Tibial nerve (tissue), 4 donors: ENCODE measurements at regions not wholly inside any gene's neighbourhood (a gene's known extent, or its start where the extent isn't known, plus 50 kb on each side); places are given as distances from the start of the nearest gene placed in this dataset.

ENCODE experiments used
- DNase-seq, 2 donors: peaks; one replicate each; pipeline ENCODE4 v3.0.0-alpha.2; 2019; ENCODE audit warnings: low spot score in 2 of 2
- H3K27ac ChIP-seq, 4 donors: fragments of 200-600 bp; sonication (generic) in 3 of 4; one replicate each; pipeline ENCODE4 v1.5.1; 2017 to 2019; ENCODE audit warnings: mild to moderate bottlenecking in 1 of 4
- H3K27me3 ChIP-seq, 2 donors: fragments of 200-600 bp; sonication (generic) in 1 of 2; one replicate each; pipeline versions ENCODE4 v1.5.1 to v1.6.0; 2017 to 2019
- H3K36me3 ChIP-seq, 3 donors: fragments of 200-600 bp; sonication (generic); one replicate each; pipeline ENCODE4 v1.5.1; 2018 to 2019
- H3K4me1 ChIP-seq, 4 donors: fragments of 200-600 bp; sonication (generic) in 3 of 4; one replicate each; pipeline ENCODE4 v1.5.1; 2017 to 2019
- H3K4me3 ChIP-seq, 4 donors: fragments of 200-600 bp; sonication (generic) in 3 of 4; one replicate each; pipeline ENCODE4 v1.5.1; 2017 to 2019; ENCODE audit warnings: mild to moderate bottlenecking in 1 of 4, moderate library complexity in 1 of 4
- H3K9me3 ChIP-seq, 4 donors: fragments of 200-600 bp; sonication (generic) in 3 of 4; one replicate each; pipeline ENCODE4 v1.5.1; 2017 to 2019
- CTCF ChIP-seq, 5 experiments: fragments of 200-600 bp in 3 of 5; fragments of 450-650 bp in 2 of 5; sonication (generic) in 3 of 5; IDR thresholded peaks; one replicate each; pipeline ENCODE4 v1.5.1; 2016 to 2019; ENCODE audit warnings: antibody characterized with exemption in 5 of 5, mild to moderate bottlenecking in 3 of 5, moderate library complexity in 2 of 5
- EP300 ChIP-seq, 2 donors: sonication (generic); formaldehyde crosslinking; IDR thresholded peaks; one replicate each; pipeline ENCODE4 v1.6.1; 2017; ENCODE audit warnings: antibody characterized with exemption in 2 of 2, mild to moderate bottlenecking in 1 of 2
- POLR2A ChIP-seq, 2 donors: fragments of 450-650 bp; IDR thresholded peaks; one replicate each; pipeline ENCODE4 v1.6.1; 2017; ENCODE audit warnings: antibody characterized with exemption in 2 of 2, mild to moderate bottlenecking in 2 of 2, moderate library complexity in 2 of 2
- WGBS, 2 donors: methylation state at CpG; one replicate each; pipeline ENCODE4 v1.1.5; 2018; 5-methylcytosine and 5-hydroxymethylcytosine counted together

- Histone ChIP-seq H3K27ac (no peak overlapping the region), H3K4me1 (no peaks in the 10 kb centered on the region), H3K36me3 (no peaks in the 10 kb centered on the region), H3K9me3 (peaks cover 0 to 4% (median 0%) of the 10 kb centered on the region in 4 donors), H3K4me3 (no peak overlapping the region), H3K27me3 (no peaks in the 10 kb centered on the region)
- whole genome bisulfite sequencing, 2 donors = 95 to 98% methylated on average over 2 of the region's 2 CpGs
- TF ChIP-seq EP300 (IDR thresholded peaks at IDR 0.05) = no peak
- TF ChIP-seq POLR2A (IDR thresholded peaks at IDR 0.05) = no peak
- no peak for TF ChIP-seq CTCF (IDR thresholded peaks at IDR 0.05)
- no peak for DNase-seq
Measured at GRCh38 chr4:19888587-19888986, 363.1 kb upstream of the SLIT2 start.

GRCh38 chr4:19883841-19884240, 367.9 kb upstream of the SLIT2 start:
- no peaks in the 10 kb centered on the region for H3K4me1 ChIP-seq
- H3K4me3 ChIP-seq = no peak overlapping the region
- DNase-seq = no peak
- no peaks in the 10 kb centered on the region for H3K27me3 ChIP-seq
- H3K9me3 ChIP-seq = peaks cover 0 to 4% (median 0%) of the 10 kb centered on the region in 4 donors
- no peak for TF ChIP-seq CTCF (IDR thresholded peaks at IDR 0.05)
- no peak for TF ChIP-seq POLR2A (IDR thresholded peaks at IDR 0.05)
- no peak for TF ChIP-seq EP300 (IDR thresholded peaks at IDR 0.05)
- no peak overlapping the region for H3K27ac ChIP-seq
- no peaks in the 10 kb centered on the region for H3K36me3 ChIP-seq

- 54 to 59% methylated on average over 5 of the region's 5 CpGs for WGBS, 2 donors
- Histone ChIP-seq H3K9me3 (no peaks in the 10 kb centered on the region), H3K27ac (no peak overlapping the region), H3K4me1 (no peaks in the 10 kb centered on the region), H3K4me3 (no peak overlapping the region), H3K27me3 (no peaks in the 10 kb centered on the region), H3K36me3 (no peaks in the 10 kb centered on the region)
- no peak for TF ChIP-seq POLR2A (IDR thresholded peaks at IDR 0.05)
- no peak for DNase-seq
Measured at GRCh38 chr4:19880206-19880605, 371.5 kb upstream of the SLIT2 start.

- Histone ChIP-seq H3K27me3 (no peaks in the 10 kb centered on the region), H3K9me3 (no peaks in the 10 kb centered on the region), H3K36me3 (no peaks in the 10 kb centered on the region), H3K4me3 (no peak overlapping the region), H3K27ac (no peak overlapping the region), H3K4me1 (no peaks in the 10 kb centered on the region)
- WGBS, 2 donors = 63 to 72% methylated on average over 5 of the region's 5 CpGs
- no peak for DNase-seq
- TF ChIP-seq POLR2A (IDR thresholded peaks at IDR 0.05) = no peak
- no peak for TF ChIP-seq EP300 (IDR thresholded peaks at IDR 0.05)
- no peak for TF ChIP-seq CTCF (IDR thresholded peaks at IDR 0.05)
Measured at GRCh38 chr4:19879330-19879729, 372.4 kb upstream of the SLIT2 start.

- no peaks in the 10 kb centered on the region for H3K27me3 ChIP-seq
- no peaks in the 10 kb centered on the region for H3K4me1 ChIP-seq
- no peak overlapping the region for H3K4me3 ChIP-seq
- TF ChIP-seq CTCF (IDR thresholded peaks at IDR 0.05) (no peak), EP300 (IDR thresholded peaks at IDR 0.05) (no peak)
- 79 to 82% methylated on average over 1 of the region's 1 CpG for WGBS, 2 donors
- peaks cover 0 to 9% (median 0%) of the 10 kb centered on the region in 4 donors for H3K9me3 ChIP-seq
- H3K36me3 ChIP-seq = no peaks in the 10 kb centered on the region
- no peak overlapping the region for H3K27ac ChIP-seq
- no peak for DNase-seq
Measured at GRCh38 chr4:19857991-19858390, 393.7 kb upstream of the SLIT2 start.

GRCh38 chr4:19857380-19857779, 394.3 kb upstream of the SLIT2 start:
- Histone ChIP-seq H3K4me1 (no peaks in the 10 kb centered on the region), H3K4me3 (no peak overlapping the region), H3K27ac (no peak overlapping the region), H3K36me3 (no peaks in the 10 kb centered on the region), H3K9me3 (peaks cover 0 to 9% (median 0%) of the 10 kb centered on the region in 4 donors), H3K27me3 (no peaks in the 10 kb centered on the region)
- DNase-seq = no peak
- TF ChIP-seq CTCF (IDR thresholded peaks at IDR 0.05) = no peak
- no peak for TF ChIP-seq EP300 (IDR thresholded peaks at IDR 0.05)
- TF ChIP-seq POLR2A (IDR thresholded peaks at IDR 0.05) = no peak
- WGBS, 2 donors = 18 to 29% methylated on average over 2 of the region's 2 CpGs
